Bronchial epithelial cell (primary cell): ENCODE measurements at regions not wholly inside any gene's neighbourhood (a gene's known extent, or its start where the extent isn't known, plus 50 kb on each side); places are given as distances from the start of the nearest gene placed in this dataset.

ENCODE experiments used
- DNase-seq: peaks from one replicate; pipeline ENCODE4 v3.0.0-alpha.2; 2010; ENCODE audit warnings: low read depth
- FAIRE-seq: peaks from 2 replicates; lab custom pipeline; 2011; peaks lifted over from hg19 to GRCh38; lab: Jason Lieb, UNC
- H3K27me3 ChIP-seq: 2 replicates; pipeline ENCODE4 v1.5.1; 2011; ENCODE audit warnings: low read length; ENCODE audit not compliant: control insufficient read depth, insufficient read depth
- H3K36me3 ChIP-seq: 2 replicates; pipeline ENCODE4 v1.5.1; 2011; ENCODE audit warnings: low read length; ENCODE audit not compliant: control insufficient read depth, insufficient read depth
- H3K4me3 ChIP-seq: 2 replicates; pipeline ENCODE4 v1.5.1; 2011; ENCODE audit warnings: mild to moderate bottlenecking, low read depth, low read length, control low read depth
- TF ChIP-seq, protein P1 (sequence below): IDR thresholded peaks from 2 replicates; pipeline ENCODE4 v1.5.1; 2011; ENCODE audit warnings: mild to moderate bottlenecking, moderate library complexity, low read length, control low read depth, inconsistent platforms; ENCODE audit not compliant: insufficient read depth, severe bottlenecking

DNA sequence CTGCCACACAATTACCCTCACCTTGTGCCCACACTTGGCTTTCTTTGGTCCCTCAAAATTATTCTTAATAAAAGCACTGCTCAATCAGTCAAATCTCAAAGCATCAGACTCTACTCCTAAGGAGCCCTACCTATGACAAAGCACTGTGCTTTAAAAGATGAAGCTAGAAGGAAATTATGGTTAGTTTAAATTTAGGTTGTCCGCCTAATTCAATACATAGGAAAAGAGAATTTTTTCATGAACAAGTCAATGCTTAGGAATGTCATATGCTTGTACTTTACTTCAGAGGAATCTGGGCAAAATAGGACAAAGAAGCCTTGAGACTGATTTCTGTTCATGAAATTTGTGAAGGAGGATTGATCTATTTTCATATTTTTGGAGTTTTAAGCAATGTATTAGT, 726.4 kb upstream of the CDH2 start:
- Histone ChIP-seq H3K27me3 (no peaks in the 10 kb centered on the region), H3K36me3 (no peaks in the 10 kb centered on the region), H3K4me3 (no peak overlapping the region)
- DNase-seq: no peak
- no peak for FAIRE-seq
- TF ChIP-seq, protein P1, sequence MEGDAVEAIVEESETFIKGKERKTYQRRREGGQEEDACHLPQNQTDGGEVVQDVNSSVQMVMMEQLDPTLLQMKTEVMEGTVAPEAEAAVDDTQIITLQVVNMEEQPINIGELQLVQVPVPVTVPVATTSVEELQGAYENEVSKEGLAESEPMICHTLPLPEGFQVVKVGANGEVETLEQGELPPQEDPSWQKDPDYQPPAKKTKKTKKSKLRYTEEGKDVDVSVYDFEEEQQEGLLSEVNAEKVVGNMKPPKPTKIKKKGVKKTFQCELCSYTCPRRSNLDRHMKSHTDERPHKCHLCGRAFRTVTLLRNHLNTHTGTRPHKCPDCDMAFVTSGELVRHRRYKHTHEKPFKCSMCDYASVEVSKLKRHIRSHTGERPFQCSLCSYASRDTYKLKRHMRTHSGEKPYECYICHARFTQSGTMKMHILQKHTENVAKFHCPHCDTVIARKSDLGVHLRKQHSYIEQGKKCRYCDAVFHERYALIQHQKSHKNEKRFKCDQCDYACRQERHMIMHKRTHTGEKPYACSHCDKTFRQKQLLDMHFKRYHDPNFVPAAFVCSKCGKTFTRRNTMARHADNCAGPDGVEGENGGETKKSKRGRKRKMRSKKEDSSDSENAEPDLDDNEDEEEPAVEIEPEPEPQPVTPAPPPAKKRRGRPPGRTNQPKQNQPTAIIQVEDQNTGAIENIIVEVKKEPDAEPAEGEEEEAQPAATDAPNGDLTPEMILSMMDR: no peak

DNA sequence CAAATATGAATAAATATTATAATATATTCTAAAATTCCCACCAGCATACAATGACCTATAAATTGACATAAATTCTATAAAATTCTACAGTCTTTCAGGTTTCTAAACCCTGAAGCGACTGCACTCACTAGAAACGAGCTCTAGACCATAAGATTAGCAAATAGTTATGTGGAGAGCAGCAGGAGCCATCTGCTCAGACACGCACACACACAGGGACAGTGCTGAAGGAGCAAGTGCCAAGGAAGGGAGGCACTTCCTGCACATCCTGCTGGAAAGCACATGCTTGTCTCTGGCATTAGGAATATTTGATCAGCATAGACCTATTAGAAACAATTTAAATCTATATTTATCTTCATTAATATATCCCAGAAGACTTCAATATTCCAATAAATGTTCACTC, 713.9 kb upstream of the CDH2 start:
- no peak overlapping the region for H3K4me3 ChIP-seq
- no peaks in the 10 kb centered on the region for H3K27me3 ChIP-seq
- TF ChIP-seq, protein P1: no peak
- DNase-seq (no peak), FAIRE-seq (no peak)
- H3K36me3 ChIP-seq: no peaks in the 10 kb centered on the region

DNA sequence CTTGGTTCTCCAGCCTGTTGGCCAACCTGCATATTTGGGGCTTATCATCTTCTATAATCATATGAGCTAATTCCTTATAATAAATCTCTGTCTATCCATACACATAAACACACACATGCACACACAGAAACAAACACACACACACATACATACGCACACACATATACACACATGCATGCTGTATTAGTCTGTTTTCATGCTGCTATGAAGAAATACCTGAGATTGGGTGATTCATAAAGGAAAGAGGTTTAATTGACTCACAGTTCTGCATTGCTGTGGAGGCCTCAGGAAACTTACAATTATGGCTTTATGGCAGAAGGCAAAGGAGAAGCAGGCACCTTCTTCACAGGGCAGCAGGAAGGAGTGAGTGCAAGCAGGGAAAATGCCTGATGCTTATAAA, 707.4 kb upstream of the CDH2 start:
- Histone ChIP-seq H3K36me3 (no peaks in the 10 kb centered on the region), H3K27me3 (no peaks in the 10 kb centered on the region), H3K4me3 (no peak overlapping the region)
- TF ChIP-seq, protein P1: no peak
- DNase-seq: peak; percentile 74
- FAIRE-seq: no peak

DNA sequence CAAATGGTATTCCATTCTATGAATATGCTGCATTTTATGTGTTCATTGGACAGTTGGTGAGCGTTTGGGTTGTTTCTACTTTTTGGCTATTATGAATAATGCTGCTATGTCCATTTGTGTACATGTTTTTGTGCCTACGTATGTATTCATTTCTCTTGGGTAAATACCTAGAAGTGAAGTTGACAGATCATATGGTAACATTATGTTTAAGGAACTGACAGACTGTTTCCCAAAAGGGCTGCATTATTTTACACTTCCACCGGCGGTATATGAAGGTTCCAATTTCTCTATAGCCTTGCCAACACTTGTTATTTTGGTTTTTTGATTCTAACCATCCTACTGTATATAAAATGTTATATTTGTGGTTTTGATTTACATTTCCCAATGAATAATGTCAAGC, 703.9 kb upstream of the CDH2 start:
- H3K4me3 ChIP-seq: no peak overlapping the region
- DNase-seq (no peak), FAIRE-seq (no peak)
- no peaks in the 10 kb centered on the region for H3K36me3 ChIP-seq
- TF ChIP-seq, protein P1: no peak
- no peaks in the 10 kb centered on the region for H3K27me3 ChIP-seq

DNA sequence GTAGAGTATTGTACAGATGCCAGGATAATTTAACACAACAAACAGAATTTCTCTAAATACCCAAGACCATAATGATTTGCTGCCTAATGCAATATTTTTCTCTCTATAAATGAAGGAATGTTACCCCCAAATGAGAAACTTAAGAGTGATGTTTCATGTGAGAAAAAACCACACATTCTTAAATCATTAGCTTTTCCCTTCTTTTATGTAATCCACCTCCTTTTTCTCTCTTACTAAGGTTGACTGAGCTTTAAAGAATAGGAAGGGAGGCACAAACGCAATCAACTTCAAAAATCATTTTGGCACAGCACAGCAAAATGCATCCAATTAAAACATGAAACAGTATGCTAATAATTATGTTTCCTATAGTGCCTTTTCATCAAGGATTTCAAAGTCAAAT, 698.1 kb upstream of the CDH2 start:
- DNase-seq (no peak), FAIRE-seq (no peak)
- no peaks in the 10 kb centered on the region for H3K36me3 ChIP-seq
- no peak overlapping the region for H3K4me3 ChIP-seq
- TF ChIP-seq, protein P1: no peak
- H3K27me3 ChIP-seq: no peaks in the 10 kb centered on the region

DNA sequence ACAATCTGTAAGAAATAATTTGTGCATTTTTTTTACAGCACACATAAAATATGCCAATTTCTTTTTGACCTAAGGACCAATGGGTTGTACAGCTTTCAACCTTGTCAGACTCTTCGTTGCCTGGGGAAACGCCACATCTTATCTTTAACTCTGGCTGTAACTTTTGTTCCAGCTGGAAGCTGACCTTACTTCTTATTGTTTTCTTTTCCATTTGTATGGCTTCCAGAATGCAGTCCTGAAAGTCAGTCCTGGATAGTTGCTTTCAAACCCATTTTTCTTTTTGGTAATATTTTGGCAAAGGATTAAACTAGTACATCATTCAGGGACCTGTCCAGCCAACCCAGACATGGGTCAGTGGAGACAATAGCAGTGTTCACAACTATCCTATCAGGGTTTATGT, 686.5 kb upstream of the CDH2 start:
- no peaks in the 10 kb centered on the region for H3K27me3 ChIP-seq
- FAIRE-seq: no peak
- TF ChIP-seq, protein P1: no peak
- no peaks in the 10 kb centered on the region for H3K36me3 ChIP-seq
- H3K4me3 ChIP-seq: no peak overlapping the region
- DNase-seq: no peak
